ENCODE measurements at regions not wholly inside any gene's neighbourhood (a gene's known extent, or its start where the extent isn't known, plus 50 kb on each side); places are given as distances from the start of the nearest gene placed in this dataset.

GRCh38 chr1:199727682-199728081 is 299.8 kb upstream of the NR5A2 start:
- TF ChIP-seq, protein P1, sequence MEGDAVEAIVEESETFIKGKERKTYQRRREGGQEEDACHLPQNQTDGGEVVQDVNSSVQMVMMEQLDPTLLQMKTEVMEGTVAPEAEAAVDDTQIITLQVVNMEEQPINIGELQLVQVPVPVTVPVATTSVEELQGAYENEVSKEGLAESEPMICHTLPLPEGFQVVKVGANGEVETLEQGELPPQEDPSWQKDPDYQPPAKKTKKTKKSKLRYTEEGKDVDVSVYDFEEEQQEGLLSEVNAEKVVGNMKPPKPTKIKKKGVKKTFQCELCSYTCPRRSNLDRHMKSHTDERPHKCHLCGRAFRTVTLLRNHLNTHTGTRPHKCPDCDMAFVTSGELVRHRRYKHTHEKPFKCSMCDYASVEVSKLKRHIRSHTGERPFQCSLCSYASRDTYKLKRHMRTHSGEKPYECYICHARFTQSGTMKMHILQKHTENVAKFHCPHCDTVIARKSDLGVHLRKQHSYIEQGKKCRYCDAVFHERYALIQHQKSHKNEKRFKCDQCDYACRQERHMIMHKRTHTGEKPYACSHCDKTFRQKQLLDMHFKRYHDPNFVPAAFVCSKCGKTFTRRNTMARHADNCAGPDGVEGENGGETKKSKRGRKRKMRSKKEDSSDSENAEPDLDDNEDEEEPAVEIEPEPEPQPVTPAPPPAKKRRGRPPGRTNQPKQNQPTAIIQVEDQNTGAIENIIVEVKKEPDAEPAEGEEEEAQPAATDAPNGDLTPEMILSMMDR (IDR thresholded peaks at IDR 0.05; ENCODE audit: poor library complexity, severe bottlenecking) = no peak
- TF ChIP-seq EZH2 (IDR thresholded peaks at IDR 0.05; ENCODE audit: borderline replicate concordance, insufficient read depth, low read length, poor library complexity, severe bottlenecking) (no peak), POLR2AphosphoS5 (IDR thresholded peaks at IDR 0.05) (no peak), EP300 (conservative IDR thresholded peaks at IDR 0.05; ENCODE audit: poor library complexity, severe bottlenecking) (no peak), TAF1 (IDR thresholded peaks at IDR 0.05; ENCODE audit: low read depth) (no peak)
- TF ChIP-seq, protein P2, sequence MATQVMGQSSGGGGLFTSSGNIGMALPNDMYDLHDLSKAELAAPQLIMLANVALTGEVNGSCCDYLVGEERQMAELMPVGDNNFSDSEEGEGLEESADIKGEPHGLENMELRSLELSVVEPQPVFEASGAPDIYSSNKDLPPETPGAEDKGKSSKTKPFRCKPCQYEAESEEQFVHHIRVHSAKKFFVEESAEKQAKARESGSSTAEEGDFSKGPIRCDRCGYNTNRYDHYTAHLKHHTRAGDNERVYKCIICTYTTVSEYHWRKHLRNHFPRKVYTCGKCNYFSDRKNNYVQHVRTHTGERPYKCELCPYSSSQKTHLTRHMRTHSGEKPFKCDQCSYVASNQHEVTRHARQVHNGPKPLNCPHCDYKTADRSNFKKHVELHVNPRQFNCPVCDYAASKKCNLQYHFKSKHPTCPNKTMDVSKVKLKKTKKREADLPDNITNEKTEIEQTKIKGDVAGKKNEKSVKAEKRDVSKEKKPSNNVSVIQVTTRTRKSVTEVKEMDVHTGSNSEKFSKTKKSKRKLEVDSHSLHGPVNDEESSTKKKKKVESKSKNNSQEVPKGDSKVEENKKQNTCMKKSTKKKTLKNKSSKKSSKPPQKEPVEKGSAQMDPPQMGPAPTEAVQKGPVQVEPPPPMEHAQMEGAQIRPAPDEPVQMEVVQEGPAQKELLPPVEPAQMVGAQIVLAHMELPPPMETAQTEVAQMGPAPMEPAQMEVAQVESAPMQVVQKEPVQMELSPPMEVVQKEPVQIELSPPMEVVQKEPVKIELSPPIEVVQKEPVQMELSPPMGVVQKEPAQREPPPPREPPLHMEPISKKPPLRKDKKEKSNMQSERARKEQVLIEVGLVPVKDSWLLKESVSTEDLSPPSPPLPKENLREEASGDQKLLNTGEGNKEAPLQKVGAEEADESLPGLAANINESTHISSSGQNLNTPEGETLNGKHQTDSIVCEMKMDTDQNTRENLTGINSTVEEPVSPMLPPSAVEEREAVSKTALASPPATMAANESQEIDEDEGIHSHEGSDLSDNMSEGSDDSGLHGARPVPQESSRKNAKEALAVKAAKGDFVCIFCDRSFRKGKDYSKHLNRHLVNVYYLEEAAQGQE (IDR thresholded peaks at IDR 0.05; ENCODE audit: borderline replicate concordance) = no peak

Data from neural cell (in vitro differentiated cells).